ENCODE measurements at regions not wholly inside any gene's neighbourhood (a gene's known extent, or its start where the extent isn't known, plus 50 kb on each side); places are given as distances from the start of the nearest gene placed in this dataset.

DNA sequence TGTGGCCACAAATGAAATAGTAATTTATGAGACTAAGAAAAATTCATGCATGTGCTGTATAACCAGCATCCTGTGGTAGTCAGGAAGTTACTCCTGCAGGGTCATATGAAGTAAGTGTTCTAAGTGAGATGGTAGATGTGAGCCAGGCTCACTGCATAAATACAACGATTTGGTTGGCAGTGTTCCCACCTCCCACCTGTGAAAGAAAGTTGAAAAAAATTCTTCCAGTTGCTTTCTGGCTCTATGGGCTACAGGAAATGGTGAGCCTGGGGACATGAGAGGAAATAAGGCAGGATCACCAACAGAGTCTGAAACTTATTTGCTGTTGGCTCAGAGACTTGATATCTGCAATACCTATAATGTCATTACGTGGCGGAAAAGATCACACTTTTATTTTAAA is 301.7 kb upstream of the SPRY2 start:
- H3K27me3 ChIP-seq: no peaks in the 10 kb centered on the region
- H3K4me3 ChIP-seq: no peak overlapping the region
- no peak for ATAC-seq
- H3K4me1 ChIP-seq: no peaks in the 10 kb centered on the region
- TF ChIP-seq POLR2A (IDR thresholded peaks at IDR 0.05): no peak
- TF ChIP-seq EP300 (IDR thresholded peaks at IDR 0.05): no peak
- no peak for TF ChIP-seq POLR2AphosphoS5 (IDR thresholded peaks at IDR 0.05)
- TF ChIP-seq, protein P1, sequence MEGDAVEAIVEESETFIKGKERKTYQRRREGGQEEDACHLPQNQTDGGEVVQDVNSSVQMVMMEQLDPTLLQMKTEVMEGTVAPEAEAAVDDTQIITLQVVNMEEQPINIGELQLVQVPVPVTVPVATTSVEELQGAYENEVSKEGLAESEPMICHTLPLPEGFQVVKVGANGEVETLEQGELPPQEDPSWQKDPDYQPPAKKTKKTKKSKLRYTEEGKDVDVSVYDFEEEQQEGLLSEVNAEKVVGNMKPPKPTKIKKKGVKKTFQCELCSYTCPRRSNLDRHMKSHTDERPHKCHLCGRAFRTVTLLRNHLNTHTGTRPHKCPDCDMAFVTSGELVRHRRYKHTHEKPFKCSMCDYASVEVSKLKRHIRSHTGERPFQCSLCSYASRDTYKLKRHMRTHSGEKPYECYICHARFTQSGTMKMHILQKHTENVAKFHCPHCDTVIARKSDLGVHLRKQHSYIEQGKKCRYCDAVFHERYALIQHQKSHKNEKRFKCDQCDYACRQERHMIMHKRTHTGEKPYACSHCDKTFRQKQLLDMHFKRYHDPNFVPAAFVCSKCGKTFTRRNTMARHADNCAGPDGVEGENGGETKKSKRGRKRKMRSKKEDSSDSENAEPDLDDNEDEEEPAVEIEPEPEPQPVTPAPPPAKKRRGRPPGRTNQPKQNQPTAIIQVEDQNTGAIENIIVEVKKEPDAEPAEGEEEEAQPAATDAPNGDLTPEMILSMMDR (IDR thresholded peaks at IDR 0.05): no peak
- H3K9me3 ChIP-seq: peaks cover 0 to 8% (median 0%) of the 10 kb centered on the region in 3 donors
- H3K36me3 ChIP-seq: no peaks in the 10 kb centered on the region
- 0 to 38% methylated on average over 1 to 3 of the region's 3 CpGs for WGBS, 2 donors (ENCODE audit: low coverage in 1 of 2)
- H3K27ac ChIP-seq: no peak overlapping the region

DNA sequence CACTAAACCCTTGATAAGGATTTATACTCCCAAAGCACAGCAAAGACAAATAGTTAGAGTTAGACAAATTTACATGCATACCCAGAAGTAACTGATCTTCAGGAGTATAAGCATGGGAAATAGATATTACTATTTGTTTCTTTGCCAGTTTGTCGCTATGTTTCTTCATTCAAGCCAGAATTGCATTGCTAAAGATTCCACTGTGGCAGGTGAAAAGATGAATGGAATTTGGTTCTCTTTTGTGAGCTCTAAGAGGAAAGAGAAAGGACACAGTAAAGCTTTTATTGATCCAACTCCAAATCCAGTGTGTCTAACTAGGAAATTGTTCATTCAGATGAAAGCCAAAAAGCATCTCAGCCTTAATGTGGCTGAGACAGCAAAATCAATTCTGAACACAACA is 292.3 kb upstream of the SPRY2 start:
- H3K9me3 ChIP-seq: no peaks in the 10 kb centered on the region
- no peaks in the 10 kb centered on the region for H3K4me1 ChIP-seq
- no peaks in the 10 kb centered on the region for H3K27me3 ChIP-seq
- H3K36me3 ChIP-seq: no peaks in the 10 kb centered on the region
- TF ChIP-seq POLR2AphosphoS5 (IDR thresholded peaks at IDR 0.05) (no peak), POLR2A (IDR thresholded peaks at IDR 0.05) (no peak)
- TF ChIP-seq, protein P1 (IDR thresholded peaks at IDR 0.05): no peak
- no peak for ATAC-seq
- 43 to 71% methylated on average over 1 of the region's 1 CpG for WGBS, 2 donors (ENCODE audit: low coverage in 1 of 2)
- no peak overlapping the region for H3K27ac ChIP-seq
- H3K4me3 ChIP-seq: no peak overlapping the region

DNA sequence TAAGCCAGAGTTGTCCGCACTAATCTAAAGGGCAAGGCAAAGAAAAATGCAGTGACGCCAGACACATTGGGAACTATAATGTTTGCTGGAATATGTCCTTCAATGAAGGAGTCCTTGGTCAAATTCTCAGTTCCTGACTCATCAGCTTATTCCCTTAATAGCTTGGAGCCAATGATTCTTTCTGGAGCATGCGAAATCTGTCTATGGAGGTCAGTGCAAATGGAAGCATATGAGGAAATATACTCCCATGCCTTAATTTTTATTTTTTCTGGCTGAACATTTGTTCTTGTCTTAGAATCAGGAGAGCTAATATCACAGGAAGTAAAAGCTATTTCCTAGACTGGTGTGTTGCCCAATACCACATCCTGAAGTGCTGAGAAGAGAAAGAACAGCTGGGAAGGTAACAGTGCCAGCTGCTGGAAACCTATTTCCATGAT is 289.8 kb upstream of the SPRY2 start:
- peak; percentile 92 for ATAC-seq
- 69 to 76% methylated on average over 3 of the region's 3 CpGs for WGBS, 2 donors (ENCODE audit: low coverage in 1 of 2)
- Histone ChIP-seq H3K9me3 (no peaks in the 10 kb centered on the region), H3K27me3 (no peaks in the 10 kb centered on the region), H3K4me1 (no peaks in the 10 kb centered on the region), H3K36me3 (no peaks in the 10 kb centered on the region), H3K27ac (peak overlapping the region in 3 of 4 donors; percentile 55 to 67 (median 59)), H3K4me3 (no peak overlapping the region)
- peak; percentile 66 for TF ChIP-seq POLR2AphosphoS5 (IDR thresholded peaks at IDR 0.05)
- TF ChIP-seq EP300 (IDR thresholded peaks at IDR 0.05): no peak

DNA sequence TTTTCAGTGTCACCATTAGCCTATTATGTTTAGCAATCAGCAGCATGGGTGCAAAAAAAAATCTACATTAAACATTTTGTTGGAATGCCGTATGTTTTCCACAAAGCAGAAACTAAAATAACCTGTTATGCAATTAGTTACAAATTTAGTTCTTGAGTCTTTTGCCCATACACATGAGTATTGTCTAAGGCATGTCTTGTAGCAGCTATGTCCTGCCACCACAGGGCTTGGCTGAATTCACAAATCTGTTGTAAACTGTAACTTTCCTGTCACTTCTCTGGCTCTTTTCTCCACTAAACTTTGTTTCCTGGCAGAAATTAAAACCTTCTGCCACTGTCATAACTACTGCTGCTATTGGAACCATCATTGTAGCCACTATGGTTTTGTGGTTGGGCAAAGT is 277.9 kb upstream of the SPRY2 start:
- WGBS, 2 donors (ENCODE audit: low coverage in 1 of 2): 17 to 92% methylated on average over 1 of the region's 1 CpG
- H3K27me3 ChIP-seq: no peaks in the 10 kb centered on the region
- no peak for ATAC-seq
- H3K4me3 ChIP-seq: no peak overlapping the region
- no peaks in the 10 kb centered on the region for H3K36me3 ChIP-seq
- no peak for TF ChIP-seq POLR2AphosphoS5 (IDR thresholded peaks at IDR 0.05)
- TF ChIP-seq, protein P1 (IDR thresholded peaks at IDR 0.05): no peak
- TF ChIP-seq EP300 (IDR thresholded peaks at IDR 0.05): no peak
- TF ChIP-seq POLR2A (IDR thresholded peaks at IDR 0.05): no peak
- H3K9me3 ChIP-seq: no peaks in the 10 kb centered on the region
- no peaks in the 10 kb centered on the region for H3K4me1 ChIP-seq
- no peak overlapping the region for H3K27ac ChIP-seq

DNA sequence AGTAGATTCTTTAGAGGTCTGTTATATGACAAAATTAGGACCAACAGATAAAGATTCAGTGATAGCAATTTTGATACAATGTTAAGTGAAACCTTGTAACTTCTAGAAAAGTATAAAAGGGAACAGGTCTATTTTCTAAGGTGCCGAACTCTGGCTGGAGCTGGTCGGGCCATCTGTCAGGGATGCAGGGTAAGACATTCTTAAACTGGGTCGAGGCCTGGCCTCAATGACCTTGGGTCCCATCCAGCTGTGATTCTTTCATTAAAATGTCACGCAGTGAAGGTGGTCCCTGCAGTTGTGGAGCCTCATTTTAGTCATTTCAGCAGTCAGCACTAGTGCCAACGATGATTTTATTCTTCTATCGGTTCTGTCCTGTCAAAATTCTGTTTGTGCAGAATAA is 271.9 kb upstream of the SPRY2 start:
- H3K9me3 ChIP-seq: no peaks in the 10 kb centered on the region
- H3K27ac ChIP-seq: no peak overlapping the region
- TF ChIP-seq EP300 (IDR thresholded peaks at IDR 0.05) (no peak), POLR2AphosphoS5 (IDR thresholded peaks at IDR 0.05) (no peak), POLR2A (IDR thresholded peaks at IDR 0.05) (no peak)
- TF ChIP-seq, protein P1 (IDR thresholded peaks at IDR 0.05): no peak
- WGBS, 2 donors (ENCODE audit: low coverage in 1 of 2): 37 to 51% methylated on average over 6 of the region's 6 CpGs
- peak; percentile 16 for ATAC-seq
- H3K4me1 ChIP-seq: no peaks in the 10 kb centered on the region
- H3K27me3 ChIP-seq: no peaks in the 10 kb centered on the region
- no peaks in the 10 kb centered on the region for H3K36me3 ChIP-seq
- no peak overlapping the region for H3K4me3 ChIP-seq

Data from gastroesophageal sphincter (tissue), 4 donors.